WTC11 (cell line): ENCODE measurements at regions not wholly inside any gene's neighbourhood (a gene's known extent, or its start where the extent isn't known, plus 50 kb on each side); places are given as distances from the start of the nearest gene placed in this dataset.

ENCODE experiments used
- ATAC-seq: fragments of 200-7000 bp; cut with Tn5 transposase; 2 replicates; pipeline ENCODE4 v1.10.0; 2021; ENCODE audit warnings: mild to moderate bottlenecking, moderate library complexity
- CTCF ChIA-PET: fragments of 300-600 bp; sonication (Branson Sonifier 250); formaldehyde crosslinking; loops from one replicate; lab custom pipeline; 2021; ENCODE audit warnings: antibody characterized with exemption; lab: Charles Lee
- POLR2A ChIA-PET: fragments of 350-600 bp; sonication (Branson Sonifier 250); formaldehyde crosslinking; loops from one replicate; lab custom pipeline; 2021; ENCODE audit warnings: antibody characterized with exemption; lab: Charles Lee
- DNase-seq: peaks from one replicate; pipeline ENCODE4 v3.0.0; 2021; ENCODE audit warnings: low spot score
- H3K27ac Mint-ChIP-seq: 2 replicates; pipeline ENCODE4 v1.8.0; 2021; ENCODE audit warnings: mixed read lengths
- H3K27me3 Mint-ChIP-seq: 2 replicates; pipeline ENCODE4 v1.8.0; 2021; ENCODE audit warnings: low read depth, mild to moderate bottlenecking, moderate library complexity, mixed read lengths
- H3K36me3 Mint-ChIP-seq: 2 replicates; pipeline ENCODE4 v1.8.0; 2021; ENCODE audit warnings: mixed read lengths
- H3K4me1 Mint-ChIP-seq: 2 replicates; pipeline ENCODE4 v1.8.0; 2022; ENCODE audit warnings: mixed read lengths
- H3K4me3 Mint-ChIP-seq: 2 replicates; pipeline ENCODE4 v1.8.0; 2021; ENCODE audit warnings: mild to moderate bottlenecking, moderate library complexity, mixed read lengths
- H3K9me3 Mint-ChIP-seq: 2 replicates; pipeline ENCODE4 v1.8.0; 2021; ENCODE audit warnings: mixed read lengths
- CREM ChIP-seq: sonication (generic); formaldehyde crosslinking; IDR thresholded peaks from 2 replicates; pipeline ENCODE4 v1.8.1; 2022; ENCODE audit warnings: mild to moderate bottlenecking, missing genetic modification reagents, moderate library complexity
- CTCF ChIP-seq: fragments of 200-600 bp; IDR thresholded peaks from 2 replicates; pipeline ENCODE4 v1.8.0; 2022; ENCODE audit warnings: antibody characterized with exemption
- E2F5 ChIP-seq: sonication (generic); formaldehyde crosslinking; IDR thresholded peaks from 2 replicates; pipeline ENCODE4 v1.8.1; 2022; ENCODE audit warnings: mild to moderate bottlenecking, moderate library complexity, missing genetic modification reagents
- FOXJ3 ChIP-seq: sonication (generic); formaldehyde crosslinking; IDR thresholded peaks from 2 replicates; pipeline ENCODE4 v1.9.0; 2021; ENCODE audit warnings: missing genetic modification reagents, mild to moderate bottlenecking, borderline replicate concordance
- HMGA2 ChIP-seq: fragments of 250-450 bp; sonication (Bioruptor Pico); IDR thresholded peaks from 2 replicates; pipeline ENCODE4 v1.4.0; 2021; ENCODE audit warnings: mild to moderate bottlenecking, moderate library complexity
- IRF1 ChIP-seq: sonication (generic); formaldehyde crosslinking; IDR thresholded peaks from 2 replicates; pipeline ENCODE4 v1.8.0; 2023; ENCODE audit warnings: missing genetic modification reagents
- JAZF1 ChIP-seq: fragments of 250-450 bp; sonication (Bioruptor Pico); IDR thresholded peaks from 2 replicates; pipeline ENCODE4 v1.9.0; 2021; ENCODE audit warnings: moderate library complexity, mild to moderate bottlenecking, inconsistent platforms
- MXD4 ChIP-seq: fragments of 250-450 bp; sonication (Bioruptor Pico); IDR thresholded peaks from 2 replicates; pipeline ENCODE4 v1.8.0; 2021; ENCODE audit warnings: mild to moderate bottlenecking, moderate library complexity, borderline replicate concordance
- NFYB ChIP-seq: sonication (generic); formaldehyde crosslinking; conservative IDR thresholded peaks from 2 replicates; pipeline ENCODE4 v1.8.0; 2022; ENCODE audit warnings: low read depth, missing genetic modification reagents
- NR2C2 ChIP-seq: sonication (generic); formaldehyde crosslinking; IDR thresholded peaks from 2 replicates; pipeline ENCODE4 v1.8.0; 2022; ENCODE audit warnings: mild to moderate bottlenecking, missing genetic modification reagents
- OVOL2 ChIP-seq: fragments of 250-450 bp; sonication (Bioruptor Pico); IDR thresholded peaks from 2 replicates; pipeline ENCODE4 v1.9.0; 2021; ENCODE audit warnings: mild to moderate bottlenecking, borderline replicate concordance
- SMAD3 ChIP-seq: sonication (generic); formaldehyde crosslinking; IDR thresholded peaks from 2 replicates; pipeline ENCODE4 v1.8.0; 2022; ENCODE audit warnings: missing genetic modification reagents, mild to moderate bottlenecking, borderline replicate concordance
- USF2 ChIP-seq: sonication (generic); formaldehyde crosslinking; IDR thresholded peaks from 2 replicates; pipeline ENCODE4 v1.8.1; 2023; ENCODE audit warnings: mild to moderate bottlenecking, missing genetic modification reagents, moderate library complexity
- ZNF423 ChIP-seq: fragments of 250-450 bp; sonication (Bioruptor Pico); IDR thresholded peaks from 2 replicates; pipeline ENCODE4 v2.1.2; 2022; ENCODE audit warnings: mild to moderate bottlenecking, moderate library complexity
- ZNF425 ChIP-seq: fragments of 250-450 bp; sonication (Bioruptor Pico); conservative IDR thresholded peaks from 2 replicates; pipeline ENCODE4 v1.9.0; 2021; ENCODE audit warnings: mild to moderate bottlenecking
- ZNF512 ChIP-seq: sonication (generic); formaldehyde crosslinking; IDR thresholded peaks from 2 replicates; pipeline ENCODE4 v1.8.1; 2022; ENCODE audit warnings: missing genetic modification reagents, borderline replicate concordance
- ZNF532 ChIP-seq: fragments of 250-450 bp; sonication (Bioruptor Pico); IDR thresholded peaks from 2 replicates; pipeline ENCODE4 v1.9.0; 2021; ENCODE audit warnings: mild to moderate bottlenecking, borderline replicate concordance
- ZSCAN18 ChIP-seq: fragments of 250-450 bp; sonication (Bioruptor Pico); IDR thresholded peaks from 2 replicates; pipeline ENCODE4 v2.1.2; 2022; ENCODE audit warnings: mild to moderate bottlenecking, moderate library complexity

- TF ChIP-seq CTCF (no peak), ZNF532 (CRISPR knock-in tag) (no peak), CREM (CRISPR knock-in tag) (no peak), NFYB (CRISPR knock-in tag) (no peak), FOXJ3 (CRISPR knock-in tag) (no peak), JAZF1 (CRISPR knock-in tag) (no peak), IRF1 (CRISPR knock-in tag) (no peak), ZSCAN18 (CRISPR knock-in tag) (no peak)
- TF ChIP-seq, all 79 proteins: peak for 0
Measured at GRCh38 chr10:91033324-91033950, 112.5 kb upstream of the ANKRD1 start (continued).

- no peak for ATAC-seq
- no peak for DNase-seq
- POLR2A ChIA-PET = no interaction called here
- Mint-ChIP-seq H3K4me1 (peaks cover 23% of the 10 kb centered on the region), H3K36me3 (no peaks in the 10 kb centered on the region), H3K9me3 (no peaks in the 10 kb centered on the region), H3K4me3 (no peak overlapping the region), H3K27me3 (peaks cover 4% of the 10 kb centered on the region; the same call in 1 of the 2 replicates), H3K27ac (no peak overlapping the region)
- CTCF ChIA-PET = interaction anchor here (1.2 kb wide), 1 partner anchor 122 kb away, joined by 4 read pairs; no protein-coding TSS in a partner anchor
- TF ChIP-seq SMAD3 (CRISPR knock-in tag) (no peak), ZNF423 (no peak), MXD4 (no peak), USF2 (CRISPR knock-in tag) (no peak), OVOL2 (no peak)
Measured at GRCh38 chr10:91034042-91034441, 113.2 kb upstream of the ANKRD1 start.

GRCh38 chr10:91034494-91035159 is 113.7 kb upstream of the ANKRD1 start:
- POLR2A ChIA-PET = no interaction called here
- Mint-ChIP-seq H3K4me1 (peaks cover 23% of the 10 kb centered on the region), H3K9me3 (no peaks in the 10 kb centered on the region), H3K27ac (no peak overlapping the region), H3K36me3 (no peaks in the 10 kb centered on the region), H3K4me3 (no peak overlapping the region), H3K27me3 (peaks cover 8% of the 10 kb centered on the region)
- DNase-seq (no peak), ATAC-seq (peak; percentile 77)
- CTCF ChIA-PET = interaction anchor here (1.2 to 1.3 kb wide), 2 partner anchors 123 to 262 kb away, joined by 4 read pairs; no protein-coding TSS in a partner anchor
- TF ChIP-seq HMGA2 (no peak), E2F5 (no peak), NR2C2 (CRISPR knock-in tag) (no peak), ZNF425 (CRISPR knock-in tag) (no peak), ZNF512 (CRISPR knock-in tag) (no peak)
